ENCODE measurements at regions not wholly inside any gene's neighbourhood (a gene's known extent, or its start where the extent isn't known, plus 50 kb on each side); places are given as distances from the start of the nearest gene placed in this dataset.
"Not testable (repeated sequence)": the region's sequence is repeated elsewhere in the genome, so short reads cannot be mapped to it uniquely, and the experiment has no call there.

DNA sequence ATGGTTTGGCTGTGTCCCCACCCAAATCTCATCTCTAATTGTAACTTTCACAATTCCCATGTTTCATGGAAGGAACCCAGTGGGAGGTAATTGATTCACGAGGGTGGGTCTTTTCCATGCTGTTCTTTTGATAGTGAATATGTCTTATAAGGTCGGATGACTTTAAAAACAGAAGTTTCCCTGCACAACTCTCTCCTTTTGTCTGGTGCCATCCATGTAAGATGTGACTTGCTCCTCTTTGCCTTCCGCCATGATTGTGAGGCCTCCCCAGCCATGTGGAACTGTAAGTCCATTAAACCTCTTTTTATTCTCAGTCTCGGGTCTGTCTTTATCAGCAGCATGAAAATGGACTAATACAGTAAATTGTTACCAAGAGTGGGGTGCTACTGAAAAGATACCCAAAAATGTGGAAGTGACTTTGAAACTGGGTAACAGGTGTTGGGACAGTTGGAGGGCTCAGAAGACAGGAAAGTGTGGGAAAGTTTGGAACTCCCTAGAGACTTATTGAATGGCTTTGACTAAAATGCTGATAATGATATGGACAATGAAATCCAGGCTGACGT lies 251.4 kb upstream of the GK2 start:
- not testable (repeated sequence) for DNase-seq

DNA sequence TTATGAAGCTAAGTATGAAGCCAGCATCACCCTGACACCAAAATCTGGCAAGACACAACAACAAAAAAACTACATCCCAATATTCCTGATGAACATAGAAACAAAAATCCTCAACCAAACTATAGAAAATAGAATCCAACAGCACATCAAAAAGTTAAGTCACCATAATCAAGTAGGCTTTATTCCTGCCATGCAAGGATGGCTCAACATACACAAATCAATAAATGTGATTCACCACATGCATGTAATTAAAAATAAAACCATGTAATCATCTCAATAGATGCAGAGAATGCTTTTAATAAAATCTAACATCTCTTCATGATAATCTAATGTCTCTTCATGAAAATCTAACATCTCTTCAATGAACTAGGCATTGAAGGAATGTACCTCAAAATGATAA lies 249.4 kb upstream of the GK2 start:
- DNase-seq: no peak

- DNase-seq: no peak
Observed at GRCh38 chr4:79653871-79654270, 245.8 kb upstream of the GK2 start.

GRCh38 chr4:79652738-79653137 lies 244.7 kb upstream of the GK2 start:
- no peak for DNase-seq

DNA sequence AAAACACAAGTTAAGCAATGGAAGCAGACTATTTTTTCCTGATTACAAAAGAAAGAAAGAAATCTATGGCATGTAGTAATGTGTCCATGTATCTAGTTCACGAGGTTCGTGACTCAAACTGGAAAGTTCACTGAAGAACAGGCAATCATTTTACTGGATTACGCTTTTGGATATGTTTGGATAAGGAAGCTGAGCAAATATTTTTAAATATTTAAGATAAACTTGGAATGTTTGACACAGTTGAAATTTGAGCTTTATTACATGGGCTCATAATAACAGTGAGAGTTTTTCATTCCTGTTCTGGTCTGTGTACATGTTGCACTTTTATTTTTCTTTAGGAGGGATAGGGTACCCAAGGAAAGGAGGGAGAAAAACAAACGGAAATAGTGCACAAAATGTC lies 244.2 kb upstream of the GK2 start:
- no peak for DNase-seq

DNA sequence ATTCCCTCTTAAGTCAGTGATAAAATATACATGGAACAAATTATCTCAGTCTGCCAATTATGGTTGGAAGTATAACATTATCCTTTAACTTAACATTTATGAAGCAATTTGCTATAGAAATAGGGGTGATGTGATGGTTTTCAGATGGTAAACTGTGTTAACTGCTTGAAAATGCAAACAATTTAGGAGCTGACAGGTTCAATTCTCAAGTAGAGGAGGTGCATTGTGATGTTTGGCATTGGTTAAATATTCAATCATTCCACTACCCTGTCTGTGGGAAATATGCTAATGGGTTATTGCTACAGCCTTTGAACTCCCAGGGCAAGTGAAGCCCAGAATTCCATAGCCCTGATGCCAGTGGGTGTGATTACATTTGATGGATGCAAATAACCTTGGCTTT lies 243.4 kb upstream of the GK2 start:
- DNase-seq: no peak

DNA sequence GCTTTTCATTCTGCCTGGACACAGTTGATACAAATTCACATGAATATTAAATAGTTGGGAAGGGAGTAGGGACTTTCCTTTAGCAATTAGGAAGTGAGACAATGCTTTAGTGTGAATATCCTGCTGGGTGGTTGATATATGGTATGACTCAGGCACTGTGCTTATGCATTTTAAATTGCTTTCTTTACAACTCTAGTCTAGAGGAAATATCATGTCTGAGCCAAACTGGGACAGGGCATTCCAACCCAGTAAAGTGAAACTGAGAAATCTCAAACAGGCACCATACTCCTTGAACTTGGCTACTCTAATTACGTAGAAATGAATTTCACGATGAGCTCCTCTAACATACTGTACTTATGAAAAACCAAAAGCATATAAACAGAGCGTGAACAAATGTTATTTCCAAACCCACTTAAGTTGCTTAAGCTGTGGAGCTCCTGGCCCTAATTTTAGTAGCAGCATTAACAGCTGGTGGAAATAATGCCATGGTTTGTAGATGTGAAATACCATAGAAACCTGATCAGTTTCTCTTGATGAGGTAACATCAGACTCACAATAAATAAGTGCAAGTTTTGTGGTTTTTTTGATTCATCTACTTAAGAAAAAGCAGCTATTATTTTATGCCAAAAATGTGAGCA lies 242.9 kb upstream of the GK2 start:
- no peak for DNase-seq

DNA sequence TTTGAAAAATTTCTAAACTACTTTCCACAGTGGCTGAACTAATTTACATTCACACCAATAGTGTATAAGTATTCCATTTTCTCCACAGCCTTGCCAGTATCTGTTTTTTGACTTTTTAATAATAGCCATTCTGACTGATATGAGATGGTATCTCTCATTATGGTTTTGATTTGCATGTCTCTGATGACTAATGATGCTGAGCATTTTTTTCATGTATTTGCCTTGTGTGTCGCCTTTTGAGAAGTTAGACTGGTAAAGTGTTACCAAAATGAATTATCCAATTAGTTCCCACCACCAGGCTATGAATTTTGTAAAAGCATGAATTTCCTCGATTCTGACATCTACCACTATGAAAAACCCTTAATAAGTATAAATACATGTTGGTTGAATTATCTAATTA lies 242.2 kb upstream of the GK2 start:
- DNase-seq: no peak

DNA sequence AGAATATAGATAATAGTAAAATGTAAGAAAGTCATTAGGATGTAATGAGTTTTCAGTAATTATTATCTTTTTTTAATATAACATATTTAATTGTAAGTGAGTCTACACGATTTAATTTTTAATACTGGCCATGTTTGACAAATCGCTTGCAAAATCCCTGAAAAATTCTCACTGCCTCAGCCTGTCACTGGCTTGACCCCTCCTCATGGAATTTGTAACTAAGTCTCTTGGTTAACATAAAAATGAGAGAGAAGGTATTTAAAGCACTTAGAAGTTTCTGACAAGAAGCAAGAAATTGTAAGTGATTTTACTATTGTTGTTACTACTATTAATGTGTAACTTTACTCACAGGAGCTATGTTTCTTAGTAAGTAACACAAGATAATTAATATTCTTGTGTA lies 237.9 kb upstream of the GK2 start:
- no peak for DNase-seq

DNA sequence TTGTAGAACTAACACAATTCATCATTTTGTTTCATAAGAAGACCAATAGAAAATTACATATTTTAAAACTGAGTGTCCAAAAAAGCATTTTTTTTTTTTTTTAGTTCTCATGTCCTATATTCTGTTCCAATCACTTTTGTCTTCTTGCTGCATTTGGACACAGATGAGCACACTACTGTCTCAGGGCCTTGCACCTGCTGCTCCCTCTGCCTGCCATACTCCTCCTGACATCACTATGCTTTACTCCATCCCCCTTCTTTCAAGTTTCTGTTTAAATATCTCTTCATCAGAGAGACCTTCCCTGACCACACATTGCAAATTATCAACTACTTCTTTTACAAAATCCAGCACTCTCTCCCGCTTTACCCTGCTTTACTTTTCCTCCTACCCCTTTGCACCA lies 230.7 kb upstream of the GK2 start:
- DNase-seq: no peak

DNA sequence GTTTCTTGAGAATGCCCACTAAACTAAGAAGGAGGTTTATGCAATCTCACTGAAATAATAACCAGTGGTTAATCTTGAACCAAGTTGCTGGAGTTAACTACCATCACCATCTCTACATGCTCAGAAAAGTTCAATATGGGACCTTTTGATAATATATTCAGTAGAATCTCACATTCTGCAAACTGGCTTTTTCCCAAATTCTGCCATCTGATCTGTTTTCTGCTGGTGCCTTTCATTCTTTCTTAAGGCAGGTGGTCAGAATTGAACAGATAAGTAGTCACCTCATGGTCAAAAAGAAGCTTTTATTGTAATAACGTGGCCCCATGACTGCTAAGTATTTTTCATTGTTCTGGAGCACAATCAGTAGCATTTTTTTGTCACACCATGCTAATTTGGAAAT lies 229.0 kb upstream of the GK2 start:
- no peak for DNase-seq

DNA sequence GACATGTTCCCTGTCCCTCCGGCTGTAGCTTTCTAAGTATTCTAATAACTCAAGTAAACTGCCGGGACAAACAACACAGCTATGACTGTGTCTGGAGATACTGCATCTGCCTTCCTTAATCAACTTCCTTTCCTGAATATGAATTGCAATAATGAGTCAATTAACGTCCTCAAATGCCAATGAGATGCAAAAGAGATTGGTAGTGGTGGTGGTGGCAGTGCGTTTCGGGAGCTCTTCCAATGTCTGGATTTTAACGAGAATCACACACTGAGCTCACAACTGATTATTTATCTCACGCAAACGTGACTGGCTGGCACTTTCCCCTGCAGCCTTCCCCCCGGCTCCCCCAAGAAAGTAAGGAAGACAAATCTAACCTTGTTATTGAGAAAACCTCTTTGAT lies 226.1 kb upstream of the GK2 start:
- DNase-seq: no peak

- DNase-seq: no peak
Observed at GRCh38 chr4:79632114-79632513, 224.1 kb upstream of the GK2 start.

DNA sequence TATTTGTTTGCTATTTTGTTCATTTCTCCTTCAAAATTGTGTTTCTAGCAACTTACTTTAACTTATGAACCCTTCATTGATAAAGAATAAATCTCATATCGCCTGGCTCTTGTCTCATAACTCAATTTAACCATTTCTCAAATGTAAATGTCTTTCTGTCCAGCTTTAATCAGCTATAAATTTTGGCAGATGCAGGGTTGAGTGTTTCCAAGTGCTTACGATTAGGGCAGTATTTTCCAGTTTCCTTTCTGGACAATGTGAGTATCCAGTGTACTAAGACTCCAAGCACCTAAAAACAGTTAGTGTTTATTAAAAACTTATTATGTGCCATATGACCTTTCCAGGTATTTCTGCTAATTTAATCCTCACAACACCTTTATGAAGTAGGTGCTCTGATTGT lies 218.6 kb upstream of the GK2 start:
- DNase-seq: no peak

DNA sequence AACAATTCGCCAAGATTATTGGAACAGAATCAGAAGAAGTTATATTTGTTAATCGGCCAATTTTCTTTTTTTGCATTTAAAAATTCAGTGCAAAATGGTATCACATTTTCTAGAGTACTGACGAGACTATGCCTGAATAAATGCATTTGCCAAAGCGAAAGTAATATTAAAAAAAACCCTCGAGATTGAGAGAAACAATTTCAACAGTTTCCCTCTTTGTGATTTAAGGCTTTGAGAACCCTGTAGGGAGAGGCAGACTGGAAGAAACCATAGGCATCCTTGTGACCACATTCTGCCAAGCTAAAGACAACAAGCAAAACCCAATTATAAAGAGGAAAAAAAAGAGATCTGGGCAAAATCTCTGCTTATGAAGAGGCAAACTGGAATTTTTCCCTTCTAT lies 218.1 kb upstream of the GK2 start:
- no peak for DNase-seq

- no peak for DNase-seq
Observed at GRCh38 chr4:79625361-79625760, 217.3 kb upstream of the GK2 start.

- DNase-seq: no peak
Observed at GRCh38 chr4:79623021-79623870, 215.2 kb upstream of the GK2 start.

DNA sequence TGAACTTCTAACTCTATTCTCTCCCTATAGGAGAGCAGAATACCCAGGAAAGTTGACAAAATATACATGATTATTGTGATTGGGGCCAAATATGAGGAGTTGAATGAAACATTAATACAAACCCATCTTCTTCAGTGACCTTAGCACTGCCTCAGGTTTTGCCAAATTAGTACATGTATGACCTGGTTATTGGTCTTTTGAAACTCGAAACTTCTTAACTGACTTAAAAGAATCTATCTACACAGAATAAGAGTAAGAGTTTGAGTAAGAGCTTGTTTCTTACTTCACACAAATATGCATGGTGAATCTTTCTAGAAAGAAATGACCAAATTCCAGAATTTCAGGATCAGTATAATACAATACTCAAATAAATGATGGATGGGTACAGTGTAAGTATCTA lies 213.0 kb upstream of the GK2 start:
- no peak for DNase-seq

- DNase-seq: no peak
Observed at GRCh38 chr4:79620617-79621016, 212.6 kb upstream of the GK2 start.

DNA sequence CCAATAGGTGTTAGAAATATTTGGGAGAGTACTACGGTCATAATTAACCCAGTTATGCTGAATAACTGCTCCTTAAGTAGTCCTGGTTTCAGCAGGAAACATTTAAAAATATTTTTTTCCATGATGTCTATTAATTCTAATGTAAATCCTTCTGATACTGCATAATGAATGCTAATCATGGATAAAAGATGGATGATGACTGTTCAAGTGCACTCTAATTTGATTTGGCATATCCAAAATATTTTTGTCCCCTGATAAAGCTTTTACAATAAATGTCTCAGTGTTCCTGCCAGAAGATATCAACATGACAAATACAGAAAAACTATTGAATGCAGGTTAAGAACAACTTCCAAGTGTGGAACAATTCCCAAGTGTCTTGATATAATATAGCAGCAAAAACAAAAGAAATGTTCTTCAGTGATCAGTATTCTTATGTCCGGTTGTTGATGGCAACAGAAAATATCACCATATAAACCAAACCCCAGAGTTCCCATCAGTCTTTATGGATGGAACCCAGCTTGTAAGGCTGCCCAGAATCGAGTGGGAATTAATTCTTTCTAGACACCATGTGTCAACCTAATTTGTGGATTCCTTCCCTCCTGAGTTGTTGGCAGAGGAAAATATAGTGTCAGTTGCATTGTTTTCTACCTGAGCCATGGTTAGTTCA lies 205.4 kb upstream of the GK2 start:
- no peak for DNase-seq

DNA sequence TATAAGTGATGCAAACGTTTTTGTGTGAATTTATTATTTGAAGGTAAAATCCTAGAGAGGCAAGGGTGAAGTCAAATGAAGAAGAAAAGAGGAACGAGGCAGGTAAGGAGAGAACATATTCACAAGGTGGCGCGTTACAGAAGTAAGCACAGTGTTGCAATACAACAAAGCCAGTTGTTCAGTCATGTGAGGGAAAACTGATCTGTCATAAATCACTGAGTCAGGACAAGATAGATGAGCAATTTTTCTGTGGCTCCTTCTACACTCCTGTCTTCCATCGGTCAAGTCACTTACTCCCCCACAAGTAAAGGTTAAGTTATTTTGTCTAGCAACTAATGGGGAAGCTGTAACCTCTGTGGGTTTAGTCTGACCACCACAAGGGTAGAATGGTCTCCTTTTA lies 203.0 kb upstream of the GK2 start:
- DNase-seq: no peak

GRCh38 chr4:79609817-79610216 lies 201.8 kb upstream of the GK2 start:
- DNase-seq: no peak

- DNase-seq: no peak
Observed at GRCh38 chr4:79607979-79608378, 200.0 kb upstream of the GK2 start.

- no peak for DNase-seq
Observed at GRCh38 chr4:79604152-79604551, 196.1 kb upstream of the GK2 start.

All from islet precursor cell (in vitro differentiated cells).